ENCODE measurements at regions not wholly inside any gene's neighbourhood (a gene's known extent, or its start where the extent isn't known, plus 50 kb on each side); places are given as distances from the start of the nearest gene placed in this dataset.

DNA sequence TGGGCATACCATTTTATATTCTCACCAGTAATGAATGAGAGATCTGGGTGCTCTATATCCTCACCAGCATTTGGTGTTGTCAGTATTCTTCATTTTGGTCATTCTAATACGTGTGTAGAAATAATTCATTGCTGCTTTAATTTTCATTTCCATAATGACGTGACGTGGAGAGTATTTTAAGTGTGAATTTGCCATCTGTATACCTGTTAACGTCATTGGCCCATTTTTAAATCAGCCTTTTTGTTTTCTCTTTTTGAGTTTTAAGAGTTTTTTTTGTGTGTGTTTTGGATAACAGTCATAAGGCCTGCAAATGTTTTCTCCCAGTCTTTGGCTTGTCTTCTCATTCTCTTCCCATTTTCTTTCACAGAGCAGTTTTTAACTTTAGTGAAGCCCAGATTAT is 74.4 kb upstream of the SYT1 start:
- TF ChIP-seq POLR2A (IDR thresholded peaks at IDR 0.05): no peak
- TF ChIP-seq CTCF (IDR thresholded peaks at IDR 0.05): no peak
- TF ChIP-seq EP300 (IDR thresholded peaks at IDR 0.05; ENCODE audit: low read depth): no peak

All from transverse colon (tissue), 3 donors.